ENCODE measurements at regions not wholly inside any gene's neighbourhood (a gene's known extent, or its start where the extent isn't known, plus 50 kb on each side); places are given as distances from the start of the nearest gene placed in this dataset.

DNA sequence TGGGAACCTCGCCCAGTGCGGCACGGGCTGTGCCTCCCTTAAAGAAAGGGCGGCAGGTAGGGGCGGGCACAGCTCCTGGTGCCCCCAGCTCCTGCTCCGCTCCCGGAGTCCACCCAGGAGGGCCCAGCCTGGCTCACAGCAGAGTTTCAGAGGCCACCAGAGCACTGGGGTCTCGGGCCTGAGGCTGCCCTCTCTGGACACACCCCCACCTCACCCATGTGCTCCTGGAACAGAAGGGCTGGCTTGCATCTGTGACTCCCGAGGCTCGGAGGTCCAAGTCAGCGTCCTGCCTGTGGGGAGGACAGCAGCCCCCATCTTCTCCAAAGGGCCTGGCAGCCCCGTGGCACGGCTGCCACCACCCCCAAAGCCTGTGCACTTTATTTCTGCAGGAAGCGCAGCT, 62.7 kb downstream of the RBFOX3 start (continued):
- TF ChIP-seq, protein P1, sequence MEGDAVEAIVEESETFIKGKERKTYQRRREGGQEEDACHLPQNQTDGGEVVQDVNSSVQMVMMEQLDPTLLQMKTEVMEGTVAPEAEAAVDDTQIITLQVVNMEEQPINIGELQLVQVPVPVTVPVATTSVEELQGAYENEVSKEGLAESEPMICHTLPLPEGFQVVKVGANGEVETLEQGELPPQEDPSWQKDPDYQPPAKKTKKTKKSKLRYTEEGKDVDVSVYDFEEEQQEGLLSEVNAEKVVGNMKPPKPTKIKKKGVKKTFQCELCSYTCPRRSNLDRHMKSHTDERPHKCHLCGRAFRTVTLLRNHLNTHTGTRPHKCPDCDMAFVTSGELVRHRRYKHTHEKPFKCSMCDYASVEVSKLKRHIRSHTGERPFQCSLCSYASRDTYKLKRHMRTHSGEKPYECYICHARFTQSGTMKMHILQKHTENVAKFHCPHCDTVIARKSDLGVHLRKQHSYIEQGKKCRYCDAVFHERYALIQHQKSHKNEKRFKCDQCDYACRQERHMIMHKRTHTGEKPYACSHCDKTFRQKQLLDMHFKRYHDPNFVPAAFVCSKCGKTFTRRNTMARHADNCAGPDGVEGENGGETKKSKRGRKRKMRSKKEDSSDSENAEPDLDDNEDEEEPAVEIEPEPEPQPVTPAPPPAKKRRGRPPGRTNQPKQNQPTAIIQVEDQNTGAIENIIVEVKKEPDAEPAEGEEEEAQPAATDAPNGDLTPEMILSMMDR (IDR thresholded peaks at IDR 0.05 in 2 of 3, conservative IDR thresholded peaks at IDR 0.05 in 1 of 3; ENCODE audit: borderline replicate concordance in 1 of 3, insufficient read depth in 1 of 3, low read depth in 2 of 3, low read length in 2 of 3), result no peak

DNA sequence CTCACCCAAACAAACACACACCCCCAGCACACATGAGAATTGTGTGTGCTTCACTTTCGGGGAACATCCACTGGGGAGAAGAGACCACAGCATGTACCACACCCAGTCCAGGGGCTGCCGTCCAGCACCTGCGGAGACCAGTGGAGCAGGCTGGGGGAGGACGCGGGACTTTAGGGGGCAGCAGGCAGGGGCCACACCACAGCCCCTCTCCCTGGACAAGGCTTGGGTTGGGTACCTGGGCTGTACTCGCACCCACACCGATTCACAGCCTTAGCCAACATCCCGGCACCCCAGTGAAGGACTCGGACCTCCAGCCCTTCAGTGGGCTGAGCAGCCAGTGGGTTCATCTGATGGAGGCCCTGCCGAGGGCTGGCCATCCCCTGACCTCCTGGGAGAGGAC, 63.3 kb downstream of the RBFOX3 start:
- POLR2A ChIA-PET, result no interaction called here
- Histone ChIP-seq H3K27ac (ENCODE audit: low read depth, low read length) (no peak overlapping the region), H4K20me1 (ENCODE audit: insufficient read depth) (no peaks in the 10 kb centered on the region), H2AFZ (ENCODE audit: low read depth, low read length, poor library complexity, severe bottlenecking) (no peak overlapping the region), H3K4me2 (ENCODE audit: low read length) (no peak overlapping the region), H3K79me2 (ENCODE audit: insufficient read depth, low read length) (no peaks in the 10 kb centered on the region), H3K27me3 (ENCODE audit: insufficient read depth, low read length) (peaks cover 35% of the 10 kb centered on the region), H3K36me3 (ENCODE audit: control insufficient read depth in 1 of 2, insufficient read depth in 2 of 2, low read length in 2 of 2) (no peaks in the 10 kb centered on the region), H3K9ac (ENCODE audit: low read length) (no peak overlapping the region), H3K9me3 (ENCODE audit: control insufficient read depth in 1 of 2, insufficient read depth in 1 of 2, low read depth in 1 of 2, low read length in 2 of 2) (no peaks in the 10 kb centered on the region), H3K4me1 (ENCODE audit: control insufficient read depth in 1 of 2, insufficient read depth in 2 of 2, low read length in 2 of 2) (no peaks in the 10 kb centered on the region), H3K4me3 (replicated peaks in 1 of 2; ENCODE audit: low read depth in 1 of 2, low read length in 2 of 2) (no peak overlapping the region), H3K9me2 (ENCODE audit: insufficient read depth) (no peaks in the 10 kb centered on the region)
- CTCF ChIA-PET, result no interaction called here
- no TSS peak for BruUV-seq (replicated peaks)
- intact Hi-C loops (cut with micrococcal nuclease), result no loop called here
- DNase-seq (ENCODE audit: low read depth, low spot score) (no peak), ATAC-seq (peak; percentile 27; the same call in 1 of the 2 replicates)
- RAD21 ChIA-PET (ENCODE audit: low non-redundant PET in 1 of 2, low total read pairs in 2 of 2, uncharacterized antibody in 2 of 2, unreplicated experiment in 2 of 2), result no interaction called here
- no peak for TF ChIP-seq SRF (IDR thresholded peaks at IDR 0.05; ENCODE audit: low read depth)
- no peak for TF ChIP-seq ZFX (IDR thresholded peaks at IDR 0.05)
- TF ChIP-seq EZH2 (IDR thresholded peaks at IDR 0.05), result no peak
- TF ChIP-seq POLR2AphosphoS5 (IDR thresholded peaks at IDR 0.05; ENCODE audit: low read depth, low read length), result no peak
- TF ChIP-seq RAD21 (IDR thresholded peaks at IDR 0.05; ENCODE audit: low read depth), result no peak
- no peak for TF ChIP-seq CBX3 (IDR thresholded peaks at IDR 0.05; ENCODE audit: low read depth)
- TF ChIP-seq, protein P2, sequence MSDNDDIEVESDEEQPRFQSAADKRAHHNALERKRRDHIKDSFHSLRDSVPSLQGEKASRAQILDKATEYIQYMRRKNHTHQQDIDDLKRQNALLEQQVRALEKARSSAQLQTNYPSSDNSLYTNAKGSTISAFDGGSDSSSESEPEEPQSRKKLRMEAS (IDR thresholded peaks at IDR 0.05), result no peak
- TF ChIP-seq JUND (IDR thresholded peaks at IDR 0.05), result no peak
- TF ChIP-seq, protein P3, sequence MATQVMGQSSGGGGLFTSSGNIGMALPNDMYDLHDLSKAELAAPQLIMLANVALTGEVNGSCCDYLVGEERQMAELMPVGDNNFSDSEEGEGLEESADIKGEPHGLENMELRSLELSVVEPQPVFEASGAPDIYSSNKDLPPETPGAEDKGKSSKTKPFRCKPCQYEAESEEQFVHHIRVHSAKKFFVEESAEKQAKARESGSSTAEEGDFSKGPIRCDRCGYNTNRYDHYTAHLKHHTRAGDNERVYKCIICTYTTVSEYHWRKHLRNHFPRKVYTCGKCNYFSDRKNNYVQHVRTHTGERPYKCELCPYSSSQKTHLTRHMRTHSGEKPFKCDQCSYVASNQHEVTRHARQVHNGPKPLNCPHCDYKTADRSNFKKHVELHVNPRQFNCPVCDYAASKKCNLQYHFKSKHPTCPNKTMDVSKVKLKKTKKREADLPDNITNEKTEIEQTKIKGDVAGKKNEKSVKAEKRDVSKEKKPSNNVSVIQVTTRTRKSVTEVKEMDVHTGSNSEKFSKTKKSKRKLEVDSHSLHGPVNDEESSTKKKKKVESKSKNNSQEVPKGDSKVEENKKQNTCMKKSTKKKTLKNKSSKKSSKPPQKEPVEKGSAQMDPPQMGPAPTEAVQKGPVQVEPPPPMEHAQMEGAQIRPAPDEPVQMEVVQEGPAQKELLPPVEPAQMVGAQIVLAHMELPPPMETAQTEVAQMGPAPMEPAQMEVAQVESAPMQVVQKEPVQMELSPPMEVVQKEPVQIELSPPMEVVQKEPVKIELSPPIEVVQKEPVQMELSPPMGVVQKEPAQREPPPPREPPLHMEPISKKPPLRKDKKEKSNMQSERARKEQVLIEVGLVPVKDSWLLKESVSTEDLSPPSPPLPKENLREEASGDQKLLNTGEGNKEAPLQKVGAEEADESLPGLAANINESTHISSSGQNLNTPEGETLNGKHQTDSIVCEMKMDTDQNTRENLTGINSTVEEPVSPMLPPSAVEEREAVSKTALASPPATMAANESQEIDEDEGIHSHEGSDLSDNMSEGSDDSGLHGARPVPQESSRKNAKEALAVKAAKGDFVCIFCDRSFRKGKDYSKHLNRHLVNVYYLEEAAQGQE (IDR thresholded peaks at IDR 0.05; ENCODE audit: low read depth), result no peak
- TF ChIP-seq, protein P4, sequence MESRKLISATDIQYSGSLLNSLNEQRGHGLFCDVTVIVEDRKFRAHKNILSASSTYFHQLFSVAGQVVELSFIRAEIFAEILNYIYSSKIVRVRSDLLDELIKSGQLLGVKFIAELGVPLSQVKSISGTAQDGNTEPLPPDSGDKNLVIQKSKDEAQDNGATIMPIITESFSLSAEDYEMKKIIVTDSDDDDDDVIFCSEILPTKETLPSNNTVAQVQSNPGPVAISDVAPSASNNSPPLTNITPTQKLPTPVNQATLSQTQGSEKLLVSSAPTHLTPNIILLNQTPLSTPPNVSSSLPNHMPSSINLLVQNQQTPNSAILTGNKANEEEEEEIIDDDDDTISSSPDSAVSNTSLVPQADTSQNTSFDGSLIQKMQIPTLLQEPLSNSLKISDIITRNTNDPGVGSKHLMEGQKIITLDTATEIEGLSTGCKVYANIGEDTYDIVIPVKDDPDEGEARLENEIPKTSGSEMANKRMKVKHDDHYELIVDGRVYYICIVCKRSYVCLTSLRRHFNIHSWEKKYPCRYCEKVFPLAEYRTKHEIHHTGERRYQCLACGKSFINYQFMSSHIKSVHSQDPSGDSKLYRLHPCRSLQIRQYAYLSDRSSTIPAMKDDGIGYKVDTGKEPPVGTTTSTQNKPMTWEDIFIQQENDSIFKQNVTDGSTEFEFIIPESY (IDR thresholded peaks at IDR 0.05; ENCODE audit: extremely low read depth, insufficient replicate concordance, low read length), result no peak
- TF ChIP-seq, protein P1 (IDR thresholded peaks at IDR 0.05 in 2 of 3, conservative IDR thresholded peaks at IDR 0.05 in 1 of 3; ENCODE audit: borderline replicate concordance in 1 of 3, insufficient read depth in 1 of 3, low read depth in 2 of 3, low read length in 2 of 3), result no peak
- no peak for TF ChIP-seq SP1 (IDR thresholded peaks at IDR 0.05; ENCODE audit: low read depth)
- TF ChIP-seq POLR2A (IDR thresholded peaks at IDR 0.05; ENCODE audit: borderline replicate concordance, extremely low read depth, insufficient read depth, insufficient read length), result no peak
- no peak for TF ChIP-seq ZNF274 (IDR thresholded peaks at IDR 0.05; ENCODE audit: low read depth, low read length)
- no peak for TF ChIP-seq SIN3A (IDR thresholded peaks at IDR 0.05; ENCODE audit: low read depth)
- TF ChIP-seq ELF1 (IDR thresholded peaks at IDR 0.05; ENCODE audit: borderline replicate concordance, low read depth), result no peak
- no peak for TF ChIP-seq EZH2phosphoT487 (IDR thresholded peaks at IDR 0.05; ENCODE audit: borderline replicate concordance)
